NCI-H1105 treated with DMSO at 0.1 percent for 48 hours (cell line): ENCODE measurements at regions not wholly inside any gene's neighbourhood (a gene's known extent, or its start where the extent isn't known, plus 50 kb on each side); places are given as distances from the start of the nearest gene placed in this dataset.
A peak's percentile ranks its signal among the peaks of the same experiment; 100 is the strongest.

ENCODE experiments used
- DNase-seq: peaks from one replicate; lab custom pipeline; 2025; lab: John Stamatoyannopoulos, UW

GRCh38 chr1:9419369-9420041 is 119.8 kb upstream of the SLC25A33 start:
- no peak for DNase-seq

DNA sequence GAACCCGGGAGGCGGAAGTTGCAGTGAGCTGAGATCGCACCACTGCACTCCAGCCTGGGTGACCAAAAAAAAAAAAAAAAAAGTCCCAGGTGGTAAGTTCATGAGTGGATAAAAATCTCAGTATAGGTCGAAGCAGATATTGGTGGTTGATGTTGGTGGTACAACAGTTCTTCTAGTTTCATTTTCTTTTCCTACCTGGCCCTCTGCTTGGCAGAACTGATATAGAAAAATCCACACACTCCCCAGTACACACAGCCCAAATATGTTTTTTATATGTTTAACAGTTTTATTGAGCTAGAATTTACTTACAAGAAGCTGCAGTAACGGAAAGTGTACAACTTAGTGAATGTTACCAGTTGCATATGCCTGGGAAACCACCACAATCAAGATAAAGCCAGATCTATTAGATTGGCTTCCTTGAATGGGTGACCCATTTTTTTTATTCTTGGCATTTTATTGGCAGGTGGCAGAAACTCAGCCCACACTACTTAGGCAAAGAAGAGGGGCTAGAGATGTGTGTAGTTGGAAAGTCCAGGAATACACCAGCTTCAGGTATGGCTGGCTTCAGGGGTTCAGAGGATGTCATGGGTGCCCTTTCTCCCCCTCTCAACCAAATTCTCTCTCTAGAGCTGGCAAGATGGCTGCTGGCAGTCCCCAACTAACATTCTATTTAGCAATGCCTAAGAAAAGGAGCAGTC is 118.3 kb upstream of the SLC25A33 start:
- DNase-seq, result no peak

DNA sequence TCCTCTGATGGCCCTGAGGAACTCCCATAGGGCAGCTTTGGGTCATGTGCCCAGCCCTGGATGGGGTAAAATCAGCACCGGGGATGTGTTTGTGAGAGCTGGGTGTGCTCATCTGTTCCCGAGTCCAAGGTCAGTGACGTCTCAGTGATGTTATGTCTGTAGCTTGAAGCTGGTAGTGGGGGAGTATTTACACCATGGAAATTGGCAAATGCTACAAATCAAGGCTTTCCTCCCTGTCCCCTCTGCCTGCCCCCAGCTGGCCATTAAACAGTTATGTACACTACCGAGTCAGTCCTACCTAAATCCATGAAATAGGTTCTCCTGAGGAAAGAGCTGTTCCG is 117.8 kb upstream of the SLC25A33 start:
- DNase-seq, result no peak

DNA sequence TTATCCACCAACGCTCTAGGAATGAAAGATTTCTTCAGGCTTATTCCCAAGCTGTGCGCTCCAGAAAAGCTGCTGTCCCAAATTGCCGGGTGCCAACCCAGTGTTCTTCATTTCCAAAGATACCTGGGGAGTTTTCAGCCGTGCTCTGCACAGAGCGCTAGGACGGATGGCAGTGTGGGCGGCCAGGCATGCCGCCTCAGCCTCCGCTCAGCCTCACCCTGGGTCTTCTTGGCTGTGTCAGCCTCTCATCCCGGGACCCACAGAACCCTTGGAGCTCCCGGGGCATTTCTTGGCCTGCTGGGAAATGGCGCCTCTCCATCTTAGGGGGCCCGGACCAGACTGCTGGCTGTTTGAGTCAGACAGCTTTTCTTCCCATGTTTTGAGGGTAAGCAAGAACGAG is 116.9 kb upstream of the SLC25A33 start:
- no peak for DNase-seq

GRCh38 chr1:9422911-9423505 is 116.3 kb upstream of the SLC25A33 start:
- no peak for DNase-seq

DNA sequence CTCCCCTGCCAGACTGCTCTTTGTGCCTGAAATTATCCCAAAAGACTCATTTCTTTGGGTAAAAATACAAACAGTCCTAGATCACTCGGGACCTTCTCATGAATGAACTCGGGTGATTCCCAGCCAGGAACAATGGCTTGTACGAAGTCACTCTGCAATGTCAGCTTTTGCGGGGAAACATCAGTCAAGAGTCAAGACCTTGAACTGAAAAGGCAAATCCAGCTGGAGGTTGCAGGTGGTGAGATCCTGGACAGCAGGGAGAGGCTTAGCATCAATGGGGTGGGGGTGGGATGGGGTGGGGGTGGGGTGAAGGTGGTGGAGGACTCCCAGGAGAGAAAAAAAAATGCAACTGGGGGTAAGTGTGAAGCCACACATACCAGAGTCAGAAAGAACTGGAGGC is 115.0 kb upstream of the SLC25A33 start:
- no peak for DNase-seq

DNA sequence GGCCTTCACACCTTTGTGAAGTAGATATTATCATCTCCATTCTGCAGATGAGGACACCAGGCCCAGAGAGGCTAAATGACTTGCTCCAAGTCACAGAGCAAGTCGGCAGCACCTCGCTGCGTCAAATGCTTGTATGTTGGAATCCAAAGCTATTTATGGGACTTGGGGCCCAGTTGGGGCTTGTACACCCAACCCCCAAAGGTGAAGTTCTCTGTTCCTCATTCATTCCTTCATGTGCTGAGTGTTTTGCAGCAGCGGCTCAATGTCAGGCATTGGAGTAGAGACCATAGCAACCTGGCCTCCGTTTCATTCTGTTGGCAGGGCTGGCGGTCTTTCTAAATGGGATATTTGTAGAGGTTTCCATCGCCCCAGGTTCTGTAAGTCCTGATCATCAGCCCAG is 113.4 kb upstream of the SLC25A33 start:
- no peak for DNase-seq

- DNase-seq, result no peak
Observed at GRCh38 chr1:9426291-9426711, 113.0 kb upstream of the SLC25A33 start.

DNA sequence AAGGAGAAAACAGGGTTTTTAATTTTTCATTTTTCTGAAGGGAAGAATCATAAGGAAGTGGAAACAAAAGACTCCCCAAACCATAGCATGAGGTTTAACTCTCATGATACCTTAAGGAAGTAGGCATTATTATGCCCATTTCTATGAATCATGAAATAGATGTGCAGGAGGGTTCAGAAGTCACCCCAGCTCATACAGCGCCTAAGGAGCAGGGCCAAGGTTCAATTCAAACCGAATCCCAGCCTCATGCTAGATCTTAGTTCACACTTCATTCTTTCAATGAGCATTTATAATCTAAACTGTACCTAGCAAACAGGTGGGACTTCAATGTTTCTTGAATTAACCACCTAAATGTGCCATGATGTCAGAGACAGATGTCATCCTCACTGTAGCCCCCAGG is 111.9 kb upstream of the SLC25A33 start:
- no peak for DNase-seq

GRCh38 chr1:9428601-9429341 is 110.5 kb upstream of the SLC25A33 start:
- peak; percentile 99 for DNase-seq

DNA sequence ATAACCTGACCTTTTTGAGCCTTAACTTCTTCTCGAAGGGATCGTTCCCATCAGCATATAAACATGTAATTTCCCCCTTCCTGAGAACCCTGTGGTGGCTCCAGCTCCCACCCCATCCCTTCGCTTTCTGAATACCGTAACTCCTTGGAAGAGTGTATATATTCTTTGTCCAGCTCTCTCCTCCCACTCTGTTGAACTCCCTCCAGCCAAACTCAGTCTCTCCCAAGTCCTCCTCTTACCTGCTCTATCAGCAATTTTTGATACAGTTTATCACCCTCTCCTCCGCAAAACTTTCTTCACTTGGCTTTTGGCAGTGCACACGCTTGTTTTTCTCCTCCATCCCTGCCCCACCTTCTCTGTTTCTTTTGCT is 109.9 kb upstream of the SLC25A33 start:
- DNase-seq, result no peak

- DNase-seq, result no peak
Observed at GRCh38 chr1:9434247-9435152, 104.8 kb upstream of the SLC25A33 start.

GRCh38 chr1:9435153-9435636 is 104.1 kb upstream of the SLC25A33 start:
- no peak for DNase-seq

- DNase-seq, result no peak
Observed at GRCh38 chr1:9435854-9436640, 103.2 kb upstream of the SLC25A33 start.

- DNase-seq, result no peak
Observed at GRCh38 chr1:9437961-9438430, 101.3 kb upstream of the SLC25A33 start.

DNA sequence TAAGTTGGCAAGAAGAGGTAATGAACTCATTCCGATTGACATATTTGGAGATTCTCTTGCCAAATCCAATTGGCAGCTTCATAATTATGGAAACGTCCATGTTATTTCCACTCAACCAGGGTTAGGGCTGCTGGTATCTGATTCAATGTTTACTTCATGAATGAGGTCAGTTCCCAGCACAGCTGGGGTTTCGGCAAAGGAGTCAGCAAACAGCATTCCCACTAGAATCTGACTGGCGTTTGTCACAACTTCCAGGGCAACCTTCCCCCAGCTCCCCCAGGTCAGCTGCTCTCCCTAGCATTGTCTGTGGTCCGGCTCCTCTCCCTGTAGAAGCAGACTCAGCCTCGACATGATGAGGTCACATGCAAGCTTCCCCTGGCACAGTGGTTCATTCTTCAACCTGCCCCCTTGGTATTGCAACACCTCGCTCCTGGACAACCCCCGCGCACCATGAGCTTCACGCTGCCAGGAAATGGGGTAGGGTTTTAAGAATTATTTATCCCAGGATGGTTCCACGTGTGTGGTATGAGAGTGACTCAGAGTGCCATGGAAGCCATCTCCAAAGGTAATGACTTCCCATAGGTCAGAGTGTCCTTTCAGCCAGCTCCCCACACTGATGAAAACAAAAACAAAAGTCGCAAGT is 100.7 kb upstream of the SLC25A33 start:
- no peak for DNase-seq

GRCh38 chr1:9439074-9439761 is 100.0 kb upstream of the SLC25A33 start:
- no peak for DNase-seq

DNA sequence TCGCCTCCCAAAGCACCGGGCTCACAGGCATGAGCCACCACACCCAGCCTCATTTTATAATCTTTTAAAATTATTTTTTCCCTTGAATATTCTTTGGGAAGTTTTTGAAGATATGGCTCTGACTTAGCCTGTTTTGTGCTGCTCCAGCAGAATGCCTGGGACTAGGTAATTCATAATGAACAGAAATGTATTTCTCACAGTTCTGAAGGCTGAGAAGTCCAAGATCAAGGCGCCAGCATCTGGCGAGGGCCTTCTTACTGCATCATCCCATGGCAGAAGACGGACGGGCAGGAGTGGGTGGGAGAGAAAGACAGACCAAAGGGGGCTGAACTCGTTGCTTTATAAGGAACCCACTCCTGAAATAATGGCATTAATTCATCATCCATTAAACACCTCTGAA is 99.0 kb upstream of the SLC25A33 start:
- DNase-seq, result no peak

DNA sequence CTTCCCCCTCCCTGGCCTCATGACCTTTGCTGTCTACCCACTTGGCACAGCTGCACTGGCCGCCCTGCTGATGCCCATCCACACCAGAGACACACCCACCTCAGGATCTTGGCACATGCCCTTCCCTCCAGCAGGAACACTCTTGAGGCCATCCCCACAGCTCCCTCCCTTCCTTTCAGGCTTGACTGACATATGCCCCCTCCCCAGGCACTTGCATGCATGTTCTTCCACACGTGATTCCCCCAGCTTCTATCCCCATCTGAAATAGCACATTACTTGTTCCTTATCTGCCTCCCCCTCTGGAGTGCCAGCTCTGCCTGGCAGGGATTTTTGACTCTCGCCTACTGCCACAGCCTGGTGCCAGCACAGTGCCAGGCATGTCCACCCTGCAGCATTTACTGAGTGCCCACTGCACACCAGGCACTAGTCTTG is 98.5 kb upstream of the SLC25A33 start:
- no peak for DNase-seq
